ENCODE measurements at regions not wholly inside any gene's neighbourhood (a gene's known extent, or its start where the extent isn't known, plus 50 kb on each side); places are given as distances from the start of the nearest gene placed in this dataset.

GRCh38 chr7:131656980-131657723 lies 100.7 kb upstream of the PODXL start:
- H3K18ac ChIP-seq (ENCODE audit: low read depth, low read length) = no peak overlapping the region
- H3K23ac ChIP-seq (ENCODE audit: low read depth, low read length) = no peak overlapping the region; the same call in 1 of the 2 replicates
- H2BK5ac ChIP-seq (ENCODE audit: low read depth, low read length, poor library complexity, severe bottlenecking) = no peak overlapping the region
- no peak overlapping the region for H3K4ac ChIP-seq (ENCODE audit: low read depth, low read length)
- dilution Hi-C loops (cut with HindIII; ENCODE audit: low sequenced_read_pairs, unreplicated experiment) = no loop called here
- no peaks in the 10 kb centered on the region for H3K36me3 ChIP-seq (ENCODE audit: control insufficient read depth, insufficient read depth, low read length)
- H3K27ac ChIP-seq (ENCODE audit: insufficient read depth, low read length) = no peak overlapping the region
- H2BK15ac ChIP-seq (ENCODE audit: low read depth, low read length) = no peak overlapping the region
- TF ChIP-seq RFX5 (IDR thresholded peaks at IDR 0.05; ENCODE audit: low read depth, low read length) = no peak
- TF ChIP-seq MAFK (IDR thresholded peaks at IDR 0.05; ENCODE audit: low read depth, low read length) = peak; percentile 95
- no peak for TF ChIP-seq CHD1 (IDR thresholded peaks at IDR 0.05; ENCODE audit: low read depth, low read length)
- H2BK120ac ChIP-seq (ENCODE audit: low read depth, low read length) = no peak overlapping the region
- no peak overlapping the region for H3K14ac ChIP-seq (replicated peaks; ENCODE audit: low read depth, low read length)
- H2AFZ ChIP-seq (replicated peaks; ENCODE audit: low read length, poor library complexity) = no peak overlapping the region
- intact Hi-C loops (cut with micrococcal nuclease) = no loop called here
- ATAC-seq (ENCODE audit: low read depth) (no peak), DNase-seq (no peak)
- peaks cover 3% of the 10 kb centered on the region; the same call in 1 of the 2 replicates for H3K27me3 ChIP-seq (ENCODE audit: control insufficient read depth, insufficient read depth, low read length)
- no peak overlapping the region for H4K8ac ChIP-seq (ENCODE audit: low read depth in 2 of 2, low read length in 2 of 2)
- H2AK5ac ChIP-seq (ENCODE audit: low read depth, low read length) = no peak overlapping the region
- H3K56ac ChIP-seq (ENCODE audit: extremely low read depth, insufficient read depth, low read length) = no peak overlapping the region
- H3K4me3 ChIP-seq (ENCODE audit: insufficient read depth, low read depth, low read length) = no peak overlapping the region
- peaks cover 0 to 8% of the 10 kb centered on the region in 2 experiments; a peak in 1 of 4 replicates for H3K79me1 ChIP-seq (ENCODE audit: low read depth in 1 of 2, low read length in 2 of 2)
- H4K91ac ChIP-seq (ENCODE audit: insufficient read depth, low read depth, low read length) = no peak overlapping the region
- H2BK20ac ChIP-seq (ENCODE audit: low read depth, low read length) = no peak overlapping the region
- no peaks in the 10 kb centered on the region for H4K20me1 ChIP-seq (ENCODE audit: insufficient read depth, low read length)
- H3K9ac ChIP-seq (ENCODE audit: low read depth, low read length) = no peak overlapping the region
- H2AK9ac ChIP-seq (replicated peaks; ENCODE audit: low read depth, low read length, poor library complexity) = no peak overlapping the region
- BruUV-seq (replicated peaks) = no TSS peak
- H3K4me1 ChIP-seq (ENCODE audit: control insufficient read depth, insufficient read depth, low read length) = no peaks in the 10 kb centered on the region
- peaks cover 11% of the 10 kb centered on the region for H3K9me1 ChIP-seq (ENCODE audit: insufficient read depth, low read length)
- H3K9me3 ChIP-seq (ENCODE audit: control insufficient read depth, insufficient read depth, low read length) = no peaks in the 10 kb centered on the region
- POLR2A ChIA-PET (ENCODE audit: unreplicated experiment) = no interaction called here
- no peak overlapping the region for H4K5ac ChIP-seq (ENCODE audit: low read depth, low read length)
- 72% methylated on average over 6 of the region's 10 CpGs; no CpG with 5 or more reads in 1 of the 2 experiments for WGBS, 2 experiments (ENCODE audit: extremely low coverage in 2 of 2, insufficient read length in 1 of 2)
- no peak overlapping the region for H3K4me2 ChIP-seq (ENCODE audit: low read depth, low read length)
- in situ Hi-C loops (cut with MboI; ENCODE audit: low sequenced_read_pairs) = loop anchor here (10.0 kb wide), 1 partner anchor 112 kb away; no protein-coding TSS in a partner anchor
- CTCF ChIA-PET = no interaction called here

Data from IMR-90 (cell line).